Umbilical cord (tissue), 1 donor: ENCODE measurements at regions not wholly inside any gene's neighbourhood (a gene's known extent, or its start where the extent isn't known, plus 50 kb on each side); places are given as distances from the start of the nearest gene placed in this dataset.
A peak's percentile ranks its signal among the peaks of the same experiment; 100 is the strongest.
"Not testable (repeated sequence)": the region's sequence is repeated elsewhere in the genome, so short reads cannot be mapped to it uniquely, and the experiment has no call there.

Source experiments
- DNase-seq: peaks from one replicate; pipeline ENCODE4 v3.0.0-alpha.2; 2015; ENCODE audit warnings: low spot score

GRCh38 chr13:64206430-64207225, 2791.0 kb upstream of the PCDH20 start:
- DNase-seq, result no peak

- DNase-seq, result no peak
Observed at GRCh38 chr13:64202517-64202916, 2786.9 kb upstream of the PCDH20 start.

- no peak for DNase-seq
Observed at GRCh38 chr13:64197232-64197631, 2781.6 kb upstream of the PCDH20 start.

- no peak for DNase-seq
Observed at GRCh38 chr13:64186503-64187250, 2771.0 kb upstream of the PCDH20 start.

GRCh38 chr13:64186071-64186470, 2770.4 kb upstream of the PCDH20 start:
- DNase-seq, result no peak

GRCh38 chr13:64180756-64181155, 2765.1 kb upstream of the PCDH20 start:
- no peak for DNase-seq

GRCh38 chr13:64165826-64166225, 2750.2 kb upstream of the PCDH20 start:
- DNase-seq, result no peak

- no peak for DNase-seq
Observed at GRCh38 chr13:64164435-64164834, 2748.8 kb upstream of the PCDH20 start.

- no peak for DNase-seq
Observed at GRCh38 chr13:64160479-64160878, 2744.8 kb upstream of the PCDH20 start.

- peak; percentile 16 for DNase-seq
Observed at GRCh38 chr13:64158908-64159307, 2743.3 kb upstream of the PCDH20 start.

GRCh38 chr13:64154514-64154913, 2738.9 kb upstream of the PCDH20 start:
- peak; percentile 8 for DNase-seq

- DNase-seq, result no peak
Observed at GRCh38 chr13:64130600-64130999, 2715.0 kb upstream of the PCDH20 start.

- DNase-seq, result no peak
Observed at GRCh38 chr13:64130171-64130570, 2714.5 kb upstream of the PCDH20 start.

GRCh38 chr13:64127856-64128255, 2712.2 kb upstream of the PCDH20 start:
- DNase-seq, result no peak

GRCh38 chr13:64127192-64127591, 2711.5 kb upstream of the PCDH20 start:
- no peak for DNase-seq

GRCh38 chr13:64121023-64121709, 2705.5 kb upstream of the PCDH20 start:
- not testable (repeated sequence) for DNase-seq

- DNase-seq, result no peak
Observed at GRCh38 chr13:64099994-64100393, 2684.3 kb upstream of the PCDH20 start.

- no peak for DNase-seq
Observed at GRCh38 chr13:64090311-64090710, 2674.7 kb upstream of the PCDH20 start.

- no peak for DNase-seq
Observed at GRCh38 chr13:64088491-64088890, 2672.8 kb upstream of the PCDH20 start.

- DNase-seq, result no peak
Observed at GRCh38 chr13:64087624-64088023, 2672.0 kb upstream of the PCDH20 start.

GRCh38 chr13:64083811-64084210, 2668.2 kb upstream of the PCDH20 start:
- DNase-seq, result no peak

- DNase-seq, result no peak
Observed at GRCh38 chr13:64083396-64083795, 2667.7 kb upstream of the PCDH20 start.
